GM23248 (cell line): ENCODE measurements at regions not wholly inside any gene's neighbourhood (a gene's known extent, or its start where the extent isn't known, plus 50 kb on each side); places are given as distances from the start of the nearest gene placed in this dataset.

Experiments
- EZH2 ChIP-seq: fragments of 200-600 bp; sonication (generic); IDR thresholded peaks from 2 replicates; pipeline ENCODE4 v1.6.1; 2018; ENCODE audit warnings: antibody characterized with exemption, mild to moderate bottlenecking; ENCODE audit not compliant: insufficient read depth, poor library complexity, severe bottlenecking
- EZH2phosphoT487 ChIP-seq: fragments of 200-600 bp; sonication (generic); IDR thresholded peaks from 2 replicates; pipeline ENCODE4 v1.6.1; 2018; ENCODE audit warnings: antibody characterized with exemption, moderate library complexity, mild to moderate bottlenecking, low read depth; ENCODE audit not compliant: insufficient read depth

- TF ChIP-seq EZH2: no peak
- no peak for TF ChIP-seq EZH2phosphoT487
These were observed 513.8 kb upstream of the CCDC196 start for GRCh38 chr14:65972346-65972870.
